Fibroblast of lung (primary cell): ENCODE measurements at regions not wholly inside any gene's neighbourhood (a gene's known extent, or its start where the extent isn't known, plus 50 kb on each side); places are given as distances from the start of the nearest gene placed in this dataset.

Experiments
- DNase-seq, 2 donors: peaks; one replicate each; pipeline versions ENCODE4 v3.0.0 to v3.0.0-alpha.2; 2010; ENCODE audit warnings: low read depth in 2 of 2
- H2AFZ ChIP-seq: 2 replicates; pipeline ENCODE4 v1.5.1; 2012; ENCODE audit warnings: low read length, control low read depth, inconsistent platforms
- H3K27ac ChIP-seq: 2 replicates; pipeline ENCODE4 v1.5.1; 2011; ENCODE audit warnings: low read length, control low read depth; ENCODE audit not compliant: insufficient read depth
- H3K27me3 ChIP-seq: 2 replicates; pipeline ENCODE4 v1.5.1; 2011; ENCODE audit warnings: mild to moderate bottlenecking, low read length; ENCODE audit not compliant: control insufficient read depth, insufficient read depth
- H3K36me3 ChIP-seq: 2 replicates; pipeline ENCODE4 v1.5.1; 2011; ENCODE audit warnings: low read length; ENCODE audit not compliant: control insufficient read depth, insufficient read depth
- H3K4me1 ChIP-seq: 2 replicates; pipeline ENCODE4 v1.5.1; 2011; ENCODE audit warnings: low read length; ENCODE audit not compliant: control insufficient read depth, insufficient read depth; ENCODE audit errors: extremely low read depth
- H3K4me2 ChIP-seq: 2 replicates; pipeline ENCODE4 v1.5.1; 2011; ENCODE audit warnings: low read length, control low read depth; ENCODE audit not compliant: insufficient read depth; ENCODE audit errors: extremely low read depth
- H3K4me3 ChIP-seq, 4 experiments: fragments of 200-600 bp in 1 of 4; sonication (generic) in 1 of 4; replicated peaks in 1 of 4; 2 replicates each; pipeline ENCODE4 v1.5.1; 2011 to 2016; ENCODE audit warnings: low read length in 4 of 4, low read depth in 3 of 4, mild to moderate bottlenecking in 3 of 4, control low read depth in 2 of 4, inconsistent platforms in 1 of 4, mixed read lengths in 1 of 4; ENCODE audit not compliant: insufficient read depth in 1 of 4; ENCODE audit errors: control extremely low read depth in 1 of 4
- H3K79me2 ChIP-seq: 2 replicates; pipeline ENCODE4 v1.5.1; 2012; ENCODE audit warnings: mild to moderate bottlenecking, low read length, inconsistent platforms; ENCODE audit not compliant: control insufficient read depth, insufficient read depth
- H3K9ac ChIP-seq: 2 replicates; pipeline ENCODE4 v1.5.1; 2011; ENCODE audit warnings: mild to moderate bottlenecking, low read length, control low read depth; ENCODE audit not compliant: insufficient read depth
- H3K9me3 ChIP-seq: 2 replicates; pipeline ENCODE4 v1.5.1; 2012; ENCODE audit warnings: low read depth, low read length; ENCODE audit not compliant: control insufficient read depth, insufficient read depth
- H4K20me1 ChIP-seq: 2 replicates; pipeline ENCODE4 v1.5.1; 2011; ENCODE audit warnings: low read length; ENCODE audit not compliant: control insufficient read depth, insufficient read depth; ENCODE audit errors: extremely low read depth
- EZH2 ChIP-seq: IDR thresholded peaks from 2 replicates; pipeline ENCODE4 v1.5.1; 2012; ENCODE audit warnings: low read length, control low read depth, mild to moderate bottlenecking; ENCODE audit errors: missing control alignments
- TF ChIP-seq, protein P1 (sequence below), 2 donors: IDR thresholded peaks in 1 of 2; conservative IDR thresholded peaks in 1 of 2; 1 replicate in 1 of 2; 2 replicates in 1 of 2; pipeline ENCODE4 v1.5.1; 2011 to 2012; ENCODE audit warnings: low read length in 2 of 2, control low read depth in 1 of 2, inconsistent platforms in 1 of 2, low read depth in 1 of 2, mild to moderate bottlenecking in 1 of 2

GRCh38 chr1:48047116-48047515, 49.9 kb upstream of the TRABD2B start:
- Histone ChIP-seq H3K27ac (no peak overlapping the region), H3K36me3 (no peaks in the 10 kb centered on the region), H4K20me1 (no peaks in the 10 kb centered on the region), H2AFZ (no peak overlapping the region), H3K4me2 (no peak overlapping the region), H3K9ac (no peak overlapping the region), H3K4me1 (no peaks in the 10 kb centered on the region), H3K79me2 (no peaks in the 10 kb centered on the region), H3K4me3 (no peak overlapping the region), H3K27me3 (no peaks in the 10 kb centered on the region), H3K9me3 (no peaks in the 10 kb centered on the region)
- peak in 1 of 2 donors; percentile 45 for DNase-seq
- no peak for TF ChIP-seq EZH2
- TF ChIP-seq, protein P1, sequence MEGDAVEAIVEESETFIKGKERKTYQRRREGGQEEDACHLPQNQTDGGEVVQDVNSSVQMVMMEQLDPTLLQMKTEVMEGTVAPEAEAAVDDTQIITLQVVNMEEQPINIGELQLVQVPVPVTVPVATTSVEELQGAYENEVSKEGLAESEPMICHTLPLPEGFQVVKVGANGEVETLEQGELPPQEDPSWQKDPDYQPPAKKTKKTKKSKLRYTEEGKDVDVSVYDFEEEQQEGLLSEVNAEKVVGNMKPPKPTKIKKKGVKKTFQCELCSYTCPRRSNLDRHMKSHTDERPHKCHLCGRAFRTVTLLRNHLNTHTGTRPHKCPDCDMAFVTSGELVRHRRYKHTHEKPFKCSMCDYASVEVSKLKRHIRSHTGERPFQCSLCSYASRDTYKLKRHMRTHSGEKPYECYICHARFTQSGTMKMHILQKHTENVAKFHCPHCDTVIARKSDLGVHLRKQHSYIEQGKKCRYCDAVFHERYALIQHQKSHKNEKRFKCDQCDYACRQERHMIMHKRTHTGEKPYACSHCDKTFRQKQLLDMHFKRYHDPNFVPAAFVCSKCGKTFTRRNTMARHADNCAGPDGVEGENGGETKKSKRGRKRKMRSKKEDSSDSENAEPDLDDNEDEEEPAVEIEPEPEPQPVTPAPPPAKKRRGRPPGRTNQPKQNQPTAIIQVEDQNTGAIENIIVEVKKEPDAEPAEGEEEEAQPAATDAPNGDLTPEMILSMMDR (conservative IDR thresholded peaks at IDR 0.05 in 1 of 2, IDR thresholded peaks at IDR 0.05 in 1 of 2; ENCODE audit: low read depth in 1 of 2, low read length in 2 of 2): no peak
